ENCODE measurements at regions not wholly inside any gene's neighbourhood (a gene's known extent, or its start where the extent isn't known, plus 50 kb on each side); places are given as distances from the start of the nearest gene placed in this dataset.

GRCh38 chr13:40404407-40404806 is 262.0 kb downstream of the FOXO1 start:
- FAIRE-seq (no peak), DNase-seq (no peak)
- no peak for TF ChIP-seq CTCF (IDR thresholded peaks at IDR 0.05; ENCODE audit: borderline replicate concordance, extremely low read depth, insufficient read depth)
- H3K4me3 ChIP-seq (ENCODE audit: low read length in 3 of 3) = no peak overlapping the region
- H3K9me3 ChIP-seq (ENCODE audit: control insufficient read depth in 2 of 3, insufficient read depth in 1 of 3, low read length in 3 of 3) = no peaks in the 10 kb centered on the region
- H3K4me1 ChIP-seq (ENCODE audit: control insufficient read depth in 2 of 3, insufficient read depth in 2 of 3, low read depth in 1 of 3, low read length in 3 of 3) = peaks cover 7 to 12% (median 12%) of the 10 kb centered on the region in 3 donors
- H3K36me3 ChIP-seq (ENCODE audit: control insufficient read depth in 2 of 3, insufficient read depth in 3 of 3, low read length in 3 of 3) = no peaks in the 10 kb centered on the region
- H3K9ac ChIP-seq (ENCODE audit: low read length in 3 of 3) = no peak overlapping the region
- intact Hi-C loops (cut with DNase I) = no loop called here
- H3K27ac ChIP-seq (ENCODE audit: low read depth in 2 of 2, low read length in 2 of 2) = no peak overlapping the region
- no peaks in the 10 kb centered on the region for H3K27me3 ChIP-seq (ENCODE audit: control insufficient read depth, insufficient read depth, low read length)

GRCh38 chr13:40404967-40405716 is 261.3 kb downstream of the FOXO1 start:
- Histone ChIP-seq H3K4me1 (ENCODE audit: control insufficient read depth in 2 of 3, insufficient read depth in 2 of 3, low read depth in 1 of 3, low read length in 3 of 3) (peaks cover 7 to 12% (median 12%) of the 10 kb centered on the region in 3 donors), H3K36me3 (ENCODE audit: control insufficient read depth in 2 of 3, insufficient read depth in 3 of 3, low read length in 3 of 3) (no peaks in the 10 kb centered on the region), H3K27ac (ENCODE audit: low read depth in 2 of 2, low read length in 2 of 2) (no peak overlapping the region), H3K9me3 (ENCODE audit: control insufficient read depth in 2 of 3, insufficient read depth in 1 of 3, low read length in 3 of 3) (no peaks in the 10 kb centered on the region), H3K9ac (ENCODE audit: low read length in 3 of 3) (no peak overlapping the region), H3K27me3 (ENCODE audit: control insufficient read depth, insufficient read depth, low read length) (no peaks in the 10 kb centered on the region), H3K4me3 (ENCODE audit: low read length in 3 of 3) (no peak overlapping the region)
- intact Hi-C loops (cut with DNase I) = no loop called here
- no peak for FAIRE-seq
- no peak for TF ChIP-seq CTCF (IDR thresholded peaks at IDR 0.05; ENCODE audit: borderline replicate concordance, extremely low read depth, insufficient read depth)
- DNase-seq = no peak

- FAIRE-seq (no peak), DNase-seq (no peak)
- no peaks in the 10 kb centered on the region for H3K27me3 ChIP-seq (ENCODE audit: control insufficient read depth, insufficient read depth, low read length)
- TF ChIP-seq CTCF (IDR thresholded peaks at IDR 0.05; ENCODE audit: borderline replicate concordance, extremely low read depth, insufficient read depth) = no peak
- intact Hi-C loops (cut with DNase I) = no loop called here
- no peak overlapping the region for H3K27ac ChIP-seq (ENCODE audit: low read depth in 2 of 2, low read length in 2 of 2)
- H3K36me3 ChIP-seq (ENCODE audit: control insufficient read depth in 2 of 3, insufficient read depth in 3 of 3, low read length in 3 of 3) = no peaks in the 10 kb centered on the region
- peaks cover 6 to 12% (median 11%) of the 10 kb centered on the region in 3 donors for H3K4me1 ChIP-seq (ENCODE audit: control insufficient read depth in 2 of 3, insufficient read depth in 2 of 3, low read depth in 1 of 3, low read length in 3 of 3)
- no peaks in the 10 kb centered on the region for H3K9me3 ChIP-seq (ENCODE audit: control insufficient read depth in 2 of 3, insufficient read depth in 1 of 3, low read length in 3 of 3)
- H3K9ac ChIP-seq (ENCODE audit: low read length in 3 of 3) = no peak overlapping the region
- no peak overlapping the region for H3K4me3 ChIP-seq (ENCODE audit: low read length in 3 of 3)
Measured at GRCh38 chr13:40406405-40407120, 259.9 kb downstream of the FOXO1 start.
